IMR-90 (cell line): ENCODE measurements at regions not wholly inside any gene's neighbourhood (a gene's known extent, or its start where the extent isn't known, plus 50 kb on each side); places are given as distances from the start of the nearest gene placed in this dataset.

Experiments
- ATAC-seq: fragments of 200-7000 bp; cut with Tn5 transposase; 2 replicates; pipeline ENCODE4 v1.9.1; 2020; ENCODE audit warnings: low read depth, mild to moderate bottlenecking, moderate library complexity
- BruUV-seq: library from RNA; stranded (reverse); fragments of 400-500 nt; replicated peaks from 2 replicates; lab custom pipeline; 2021; lab: Mats Ljungman, UMichigan
- CTCF ChIA-PET: fragments of 300-600 bp; formaldehyde crosslinking; extraction: SDS; loops from one replicate; lab custom pipeline; 2021; ENCODE audit warnings: antibody characterized with exemption; lab: Yijun Ruan, JAX
- POLR2A ChIA-PET: fragments of 300-600 bp; sonication (Branson Sonifier 250); formaldehyde crosslinking; loops from one replicate; lab custom pipeline; 2022; ENCODE audit warnings: antibody characterized with exemption; ENCODE audit not compliant: unreplicated experiment; lab: Charles Lee
- DNase-seq: peaks from one replicate; pipeline ENCODE4 v3.0.0; 2013
- H2AFZ ChIP-seq: replicated peaks from 2 replicates; pipeline ENCODE3; 2013; ENCODE audit warnings: low read length, mild to moderate bottlenecking; ENCODE audit not compliant: poor library complexity
- H2AK5ac ChIP-seq: 2 replicates; pipeline ENCODE4 v1.6.1; 2013; ENCODE audit warnings: low read depth, low read length, inconsistent platforms
- H2AK9ac ChIP-seq: replicated peaks from 2 replicates; pipeline ENCODE3; 2013; ENCODE audit warnings: mild to moderate bottlenecking, low read depth, low read length, moderate library complexity; ENCODE audit not compliant: poor library complexity
- H2BK120ac ChIP-seq: 2 replicates; pipeline ENCODE4 v1.6.1; 2013; ENCODE audit warnings: low read depth, low read length, inconsistent platforms
- H2BK15ac ChIP-seq: 3 replicates; pipeline ENCODE4 v1.6.1; 2013; ENCODE audit warnings: low read depth, low read length, inconsistent platforms
- H2BK20ac ChIP-seq: 2 replicates; pipeline ENCODE4 v1.6.1; 2013; ENCODE audit warnings: low read depth, mild to moderate bottlenecking, inconsistent platforms, low read length, moderate library complexity
- H2BK5ac ChIP-seq: 2 replicates; pipeline ENCODE4 v1.6.1; 2013; ENCODE audit warnings: mild to moderate bottlenecking, low read depth, low read length, inconsistent platforms; ENCODE audit not compliant: poor library complexity, severe bottlenecking
- H3K14ac ChIP-seq: replicated peaks from 2 replicates; pipeline ENCODE4 v1.6.1; 2013; ENCODE audit warnings: low read depth, low read length, inconsistent platforms
- H3K18ac ChIP-seq: 2 replicates; pipeline ENCODE4 v1.6.1; 2013; ENCODE audit warnings: low read depth, low read length, control low read depth
- H3K23ac ChIP-seq: 2 replicates; pipeline ENCODE4 v1.6.1; 2013; ENCODE audit warnings: low read depth, low read length, inconsistent platforms
- H3K27ac ChIP-seq: 2 replicates; pipeline ENCODE4 v1.5.1; 2013; ENCODE audit warnings: mild to moderate bottlenecking, control low read depth, low read length; ENCODE audit not compliant: insufficient read depth
- H3K27me3 ChIP-seq: 2 replicates; pipeline ENCODE4 v1.6.1; 2013; ENCODE audit warnings: low read length; ENCODE audit not compliant: control insufficient read depth, insufficient read depth
- H3K36me3 ChIP-seq: 2 replicates; pipeline ENCODE4 v1.6.1; 2013; ENCODE audit warnings: low read length, mixed read lengths; ENCODE audit not compliant: control insufficient read depth, insufficient read depth
- H3K4ac ChIP-seq: 2 replicates; pipeline ENCODE4 v1.6.1; 2013; ENCODE audit warnings: low read depth, low read length, inconsistent platforms
- H3K4me1 ChIP-seq: 2 replicates; pipeline ENCODE4 v1.6.1; 2013; ENCODE audit warnings: low read length, mixed read lengths; ENCODE audit not compliant: control insufficient read depth, insufficient read depth
- H3K4me2 ChIP-seq: 2 replicates; pipeline ENCODE4 v1.6.1; 2013; ENCODE audit warnings: low read depth, mild to moderate bottlenecking, control low read depth, low read length, moderate library complexity
- H3K4me3 ChIP-seq: 2 replicates; pipeline ENCODE4 v1.5.1; 2013; ENCODE audit warnings: low read depth, mild to moderate bottlenecking, control low read depth, low read length, moderate library complexity; ENCODE audit not compliant: insufficient read depth
- H3K56ac ChIP-seq: 2 replicates; pipeline ENCODE4 v1.6.1; 2013; ENCODE audit warnings: low read length, inconsistent platforms; ENCODE audit not compliant: insufficient read depth; ENCODE audit errors: extremely low read depth
- H3K79me1 ChIP-seq, 2 experiments: 2 replicates each; pipeline ENCODE4 v1.6.1; 2013; ENCODE audit warnings: low read length in 2 of 2, inconsistent platforms in 1 of 2, low read depth in 1 of 2
- H3K9ac ChIP-seq: 2 replicates; pipeline ENCODE4 v1.6.1; 2013; ENCODE audit warnings: low read depth, low read length, control low read depth
- H3K9me1 ChIP-seq: 2 replicates; pipeline ENCODE4 v1.6.1; 2013; ENCODE audit warnings: low read length, inconsistent platforms; ENCODE audit not compliant: insufficient read depth
- H3K9me3 ChIP-seq: 2 replicates; pipeline ENCODE4 v1.6.1; 2013; ENCODE audit warnings: low read length; ENCODE audit not compliant: control insufficient read depth, insufficient read depth
- H4K20me1 ChIP-seq: 2 replicates; pipeline ENCODE4 v1.6.1; 2013; ENCODE audit warnings: low read length, inconsistent platforms; ENCODE audit not compliant: insufficient read depth
- H4K5ac ChIP-seq: 2 replicates; pipeline ENCODE4 v1.6.1; 2013; ENCODE audit warnings: mild to moderate bottlenecking, low read depth, low read length, control low read depth
- H4K8ac ChIP-seq, 2 experiments: 2 replicates each; pipeline ENCODE4 v1.6.1; 2013; ENCODE audit warnings: low read depth in 2 of 2, low read length in 2 of 2, control low read depth in 1 of 2, inconsistent platforms in 1 of 2
- H4K91ac ChIP-seq: 2 replicates; pipeline ENCODE4 v1.6.1; 2013; ENCODE audit warnings: low read depth, low read length, inconsistent platforms; ENCODE audit not compliant: insufficient read depth
- CEBPB ChIP-seq: IDR thresholded peaks from 2 replicates; pipeline ENCODE4 v1.6.1; 2012; ENCODE audit warnings: low read depth, low read length, improper control_type of control experiment
- CHD1 ChIP-seq: IDR thresholded peaks from 2 replicates; pipeline ENCODE4 v1.6.1; 2012; ENCODE audit warnings: low read depth, low read length, improper control_type of control experiment
- MAFK ChIP-seq: IDR thresholded peaks from 2 replicates; pipeline ENCODE4 v1.6.1; 2012; ENCODE audit warnings: low read depth, low read length, improper control_type of control experiment
- MAZ ChIP-seq: IDR thresholded peaks from 2 replicates; pipeline ENCODE4 v1.6.1; 2012; ENCODE audit warnings: low read depth, mild to moderate bottlenecking, low read length, improper control_type of control experiment, moderate library complexity, borderline replicate concordance
- MXI1 ChIP-seq: IDR thresholded peaks from 2 replicates; pipeline ENCODE4 v1.6.1; 2012; ENCODE audit warnings: low read depth, mild to moderate bottlenecking, low read length, moderate library complexity, borderline replicate concordance
- POLR2A ChIP-seq: IDR thresholded peaks from 2 replicates; pipeline ENCODE4 v1.6.1; 2012; ENCODE audit warnings: mild to moderate bottlenecking, low read depth, low read length
- RAD21 ChIP-seq: IDR thresholded peaks from 2 replicates; pipeline ENCODE4 v1.6.1; 2012; ENCODE audit warnings: low read length, improper control_type of control experiment
- RCOR1 ChIP-seq: IDR thresholded peaks from 2 replicates; pipeline ENCODE4 v1.6.1; 2012; ENCODE audit warnings: mild to moderate bottlenecking, low read length, improper control_type of control experiment; ENCODE audit not compliant: insufficient replicate concordance
- RFX5 ChIP-seq: IDR thresholded peaks from 2 replicates; pipeline ENCODE4 v1.8.0; 2012; ENCODE audit warnings: low read depth, mild to moderate bottlenecking, low read length, moderate library complexity
- SMC3 ChIP-seq: fragments of 150-350 bp; IDR thresholded peaks from 2 replicates; pipeline ENCODE4 v1.6.1; 2016; ENCODE audit warnings: low read depth, mild to moderate bottlenecking, antibody characterized with exemption, low read length, moderate library complexity
- WGBS, 2 experiments: methylation state at CpG; one replicate each; pipeline versions ENCODE4 v1.1.5 to v1.1.7; 2013; ENCODE audit warnings: missing lambda C conversion rate in 2 of 2; ENCODE audit not compliant: insufficient read length in 1 of 2; ENCODE audit errors: extremely low coverage in 2 of 2; 5-methylcytosine and 5-hydroxymethylcytosine counted together
- dilution Hi-C: fragments of 300-500 bp; cut with HindIII; formaldehyde crosslinking; loops from one replicate; pipeline ENCODE4 v1.14.3; 2018; ENCODE audit warnings: low sequenced_read_pairs; ENCODE audit not compliant: unreplicated experiment
- in situ Hi-C: fragments of 300-500 bp; cut with MboI; formaldehyde crosslinking; loops from 3 replicates; pipeline ENCODE4 v1.14.3; 2019; ENCODE audit warnings: low sequenced_read_pairs, inconsistent platforms, mixed read lengths
- intact Hi-C: fragments of 100-400 bp; cut with micrococcal nuclease; formaldehyde crosslinking; loops from 2 replicates; pipeline ENCODE4 v1.10.0; 2022
- TF ChIP-seq, protein P1 (sequence below): conservative IDR thresholded peaks from 2 replicates; pipeline ENCODE4 v1.5.1; 2012; ENCODE audit warnings: mild to moderate bottlenecking, low read depth, low read length, improper control_type of control experiment
- TF ChIP-seq, protein P2 (sequence below): fragments of 150-350 bp; IDR thresholded peaks from 2 replicates; pipeline ENCODE4 v1.6.1; 2016; ENCODE audit warnings: low read depth, mild to moderate bottlenecking, low read length, moderate library complexity, borderline replicate concordance
- TF ChIP-seq, protein P3 (sequence below): fragments of 150-350 bp; IDR thresholded peaks from 2 replicates; pipeline ENCODE4 v1.6.1; 2017; ENCODE audit warnings: mild to moderate bottlenecking, antibody characterized with exemption, low read length, low read depth

DNA sequence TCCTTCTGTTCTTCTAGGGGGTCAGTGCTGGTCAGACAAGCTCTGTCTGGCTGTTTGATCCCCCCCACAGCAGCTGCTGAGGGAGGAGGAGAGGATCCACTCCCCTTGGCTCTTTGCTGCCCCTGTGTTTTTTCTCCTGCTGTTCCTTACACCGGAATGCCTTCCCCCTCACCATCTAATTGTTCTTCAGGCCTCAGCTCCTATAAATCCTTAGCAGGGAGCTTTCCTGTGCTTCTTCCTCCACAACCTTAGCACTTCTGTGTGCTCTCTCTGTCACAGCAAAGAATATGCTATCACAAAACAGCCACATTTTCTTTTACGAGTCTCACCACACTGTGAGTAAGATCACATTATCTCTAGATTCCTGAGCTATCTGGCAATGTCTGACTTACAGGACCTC lies 196.6 kb downstream of the OTOR start:
- CTCF ChIA-PET, result no interaction called here
- 0 out of 2 replicates have a peak overlapping the region, but pooled peaks have one; percentile 42 for H3K9ac ChIP-seq
- H3K4me3 ChIP-seq, result no peak overlapping the region
- no peak overlapping the region; the same call in 1 of the 2 replicates for H4K5ac ChIP-seq
- no peak overlapping the region for H3K4ac ChIP-seq
- H4K20me1 ChIP-seq, result no peaks in the 10 kb centered on the region
- H3K9me3 ChIP-seq, result peaks cover 2% of the 10 kb centered on the region
- H3K56ac ChIP-seq, result no peak overlapping the region
- 0 out of 3 replicates have a peak overlapping the region, but pooled peaks have one; percentile 36 for H2BK15ac ChIP-seq
- H2BK20ac ChIP-seq, result peak overlapping the region; percentile 32; the same call in 1 of the 2 replicates
- H3K36me3 ChIP-seq, result no peaks in the 10 kb centered on the region
- POLR2A ChIA-PET, result no interaction called here
- BruUV-seq, result no TSS peak
- peak; percentile 54 for ATAC-seq
- H3K79me1 ChIP-seq, result no peaks in the 10 kb centered on the region
- no peak overlapping the region for H3K4me2 ChIP-seq
- DNase-seq, result no peak
- no peaks in the 10 kb centered on the region for H3K9me1 ChIP-seq
- peak overlapping the region; percentile 7; the same call in 1 of the 2 replicates for H2BK120ac ChIP-seq
- H3K23ac ChIP-seq, result no peak overlapping the region
- H2BK5ac ChIP-seq, result no peak overlapping the region
- no peak overlapping the region for H3K14ac ChIP-seq
- TF ChIP-seq CEBPB (no peak), MAZ (no peak), RAD21 (no peak), RCOR1 (no peak), RFX5 (no peak), SMC3 (no peak), CHD1 (no peak), MAFK (no peak), MXI1 (no peak), POLR2A (no peak)
- TF ChIP-seq, protein P1, sequence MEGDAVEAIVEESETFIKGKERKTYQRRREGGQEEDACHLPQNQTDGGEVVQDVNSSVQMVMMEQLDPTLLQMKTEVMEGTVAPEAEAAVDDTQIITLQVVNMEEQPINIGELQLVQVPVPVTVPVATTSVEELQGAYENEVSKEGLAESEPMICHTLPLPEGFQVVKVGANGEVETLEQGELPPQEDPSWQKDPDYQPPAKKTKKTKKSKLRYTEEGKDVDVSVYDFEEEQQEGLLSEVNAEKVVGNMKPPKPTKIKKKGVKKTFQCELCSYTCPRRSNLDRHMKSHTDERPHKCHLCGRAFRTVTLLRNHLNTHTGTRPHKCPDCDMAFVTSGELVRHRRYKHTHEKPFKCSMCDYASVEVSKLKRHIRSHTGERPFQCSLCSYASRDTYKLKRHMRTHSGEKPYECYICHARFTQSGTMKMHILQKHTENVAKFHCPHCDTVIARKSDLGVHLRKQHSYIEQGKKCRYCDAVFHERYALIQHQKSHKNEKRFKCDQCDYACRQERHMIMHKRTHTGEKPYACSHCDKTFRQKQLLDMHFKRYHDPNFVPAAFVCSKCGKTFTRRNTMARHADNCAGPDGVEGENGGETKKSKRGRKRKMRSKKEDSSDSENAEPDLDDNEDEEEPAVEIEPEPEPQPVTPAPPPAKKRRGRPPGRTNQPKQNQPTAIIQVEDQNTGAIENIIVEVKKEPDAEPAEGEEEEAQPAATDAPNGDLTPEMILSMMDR, result no peak
- TF ChIP-seq, protein P2, sequence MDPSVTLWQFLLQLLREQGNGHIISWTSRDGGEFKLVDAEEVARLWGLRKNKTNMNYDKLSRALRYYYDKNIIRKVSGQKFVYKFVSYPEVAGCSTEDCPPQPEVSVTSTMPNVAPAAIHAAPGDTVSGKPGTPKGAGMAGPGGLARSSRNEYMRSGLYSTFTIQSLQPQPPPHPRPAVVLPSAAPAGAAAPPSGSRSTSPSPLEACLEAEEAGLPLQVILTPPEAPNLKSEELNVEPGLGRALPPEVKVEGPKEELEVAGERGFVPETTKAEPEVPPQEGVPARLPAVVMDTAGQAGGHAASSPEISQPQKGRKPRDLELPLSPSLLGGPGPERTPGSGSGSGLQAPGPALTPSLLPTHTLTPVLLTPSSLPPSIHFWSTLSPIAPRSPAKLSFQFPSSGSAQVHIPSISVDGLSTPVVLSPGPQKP, result no peak
- TF ChIP-seq, protein P3, sequence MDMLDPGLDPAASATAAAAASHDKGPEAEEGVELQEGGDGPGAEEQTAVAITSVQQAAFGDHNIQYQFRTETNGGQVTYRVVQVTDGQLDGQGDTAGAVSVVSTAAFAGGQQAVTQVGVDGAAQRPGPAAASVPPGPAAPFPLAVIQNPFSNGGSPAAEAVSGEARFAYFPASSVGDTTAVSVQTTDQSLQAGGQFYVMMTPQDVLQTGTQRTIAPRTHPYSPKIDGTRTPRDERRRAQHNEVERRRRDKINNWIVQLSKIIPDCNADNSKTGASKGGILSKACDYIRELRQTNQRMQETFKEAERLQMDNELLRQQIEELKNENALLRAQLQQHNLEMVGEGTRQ, result no peak
- peak overlapping the region; percentile 61 to 87 for H4K8ac ChIP-seq
- peak overlapping the region; percentile 27; the same call in 1 of the 2 replicates for H3K27ac ChIP-seq
- H2AFZ ChIP-seq, result peak overlapping the region; percentile 52
- H4K91ac ChIP-seq, result peak overlapping the region; percentile 32; the same call in 1 of the 2 replicates
- in situ Hi-C loops, result no loop called here
- H2AK9ac ChIP-seq, result no peak overlapping the region
- no peaks in the 10 kb centered on the region for H3K27me3 ChIP-seq
- H3K4me1 ChIP-seq, result peaks cover 8% of the 10 kb centered on the region
- WGBS, 2 experiments, result no CpG with 5 or more reads among the region's 2 CpGs
- dilution Hi-C loops, result no loop called here
- intact Hi-C loops, result no loop called here
- H3K18ac ChIP-seq, result peak overlapping the region; percentile 65
- no peak overlapping the region for H2AK5ac ChIP-seq
